ENCODE measurements at regions not wholly inside any gene's neighbourhood (a gene's known extent, or its start where the extent isn't known, plus 50 kb on each side); places are given as distances from the start of the nearest gene placed in this dataset.
A peak's percentile ranks its signal among the peaks of the same experiment; 100 is the strongest.

DNA sequence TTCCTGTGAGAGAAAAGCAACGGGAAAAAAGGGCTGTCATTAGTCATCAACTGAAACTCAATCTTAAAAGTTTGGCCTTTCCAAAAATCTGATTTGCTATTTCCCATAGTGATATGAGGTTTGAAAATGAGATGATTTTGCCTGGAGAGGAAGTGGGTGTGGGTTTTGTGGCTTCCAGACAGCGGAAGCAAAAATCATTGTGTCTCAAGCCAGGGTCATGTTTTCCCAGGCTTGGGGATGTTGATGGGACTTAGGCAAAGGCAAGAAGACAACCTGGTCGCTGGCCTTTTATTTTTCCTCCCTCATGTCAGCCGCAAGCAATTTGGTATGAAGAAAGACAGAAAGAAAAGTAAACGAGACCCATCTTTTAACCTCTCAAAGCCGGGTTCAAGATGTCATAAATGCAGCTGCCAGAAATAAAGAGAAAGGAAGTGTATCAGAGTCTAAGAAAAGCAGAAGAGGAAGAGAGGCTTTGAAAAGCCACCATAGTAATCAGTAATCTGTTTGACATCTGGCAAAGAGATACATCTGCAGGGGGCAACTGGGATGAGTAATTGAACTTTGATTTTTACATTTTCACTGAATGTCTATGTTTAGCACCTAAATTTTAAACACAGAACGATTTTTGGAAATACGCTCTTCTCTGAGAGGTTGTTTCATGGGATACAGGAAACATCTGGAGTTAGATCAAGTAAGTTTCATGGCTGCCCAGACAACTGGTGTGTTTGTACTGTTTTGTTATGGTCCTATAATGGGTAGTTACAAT is 521.6 kb upstream of the SLIT2 start:
- H3K4me3 ChIP-seq (ENCODE audit: control insufficient read depth, low read depth, low read length) = no peak overlapping the region
- TF ChIP-seq, protein P1, sequence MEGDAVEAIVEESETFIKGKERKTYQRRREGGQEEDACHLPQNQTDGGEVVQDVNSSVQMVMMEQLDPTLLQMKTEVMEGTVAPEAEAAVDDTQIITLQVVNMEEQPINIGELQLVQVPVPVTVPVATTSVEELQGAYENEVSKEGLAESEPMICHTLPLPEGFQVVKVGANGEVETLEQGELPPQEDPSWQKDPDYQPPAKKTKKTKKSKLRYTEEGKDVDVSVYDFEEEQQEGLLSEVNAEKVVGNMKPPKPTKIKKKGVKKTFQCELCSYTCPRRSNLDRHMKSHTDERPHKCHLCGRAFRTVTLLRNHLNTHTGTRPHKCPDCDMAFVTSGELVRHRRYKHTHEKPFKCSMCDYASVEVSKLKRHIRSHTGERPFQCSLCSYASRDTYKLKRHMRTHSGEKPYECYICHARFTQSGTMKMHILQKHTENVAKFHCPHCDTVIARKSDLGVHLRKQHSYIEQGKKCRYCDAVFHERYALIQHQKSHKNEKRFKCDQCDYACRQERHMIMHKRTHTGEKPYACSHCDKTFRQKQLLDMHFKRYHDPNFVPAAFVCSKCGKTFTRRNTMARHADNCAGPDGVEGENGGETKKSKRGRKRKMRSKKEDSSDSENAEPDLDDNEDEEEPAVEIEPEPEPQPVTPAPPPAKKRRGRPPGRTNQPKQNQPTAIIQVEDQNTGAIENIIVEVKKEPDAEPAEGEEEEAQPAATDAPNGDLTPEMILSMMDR (conservative IDR thresholded peaks at IDR 0.05; ENCODE audit: control insufficient read depth, insufficient read depth, low read depth, low read length) = no peak
- DNase-seq (ENCODE audit: low read depth) = peak; percentile 32

DNA sequence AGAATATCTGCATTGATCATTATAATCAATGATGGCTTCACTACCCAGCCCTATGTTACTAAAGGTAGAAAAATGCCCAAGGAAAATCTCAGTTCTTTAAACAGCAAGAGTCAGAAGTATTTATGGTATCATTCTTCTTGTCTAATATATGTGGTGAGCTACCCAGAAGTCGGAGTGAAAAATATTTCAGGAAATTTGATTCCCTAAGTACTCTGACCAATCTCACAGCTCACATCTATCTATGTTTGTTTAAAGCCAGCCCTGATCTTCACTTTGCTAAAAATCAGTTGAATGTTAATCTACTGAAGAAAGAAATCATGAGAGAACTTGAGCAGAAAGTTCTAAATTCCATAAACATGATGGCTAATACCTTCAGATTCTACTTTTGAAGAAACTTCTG is 522.9 kb upstream of the SLIT2 start:
- no peak for DNase-seq (ENCODE audit: low read depth)
- TF ChIP-seq, protein P1 (conservative IDR thresholded peaks at IDR 0.05; ENCODE audit: control insufficient read depth, insufficient read depth, low read depth, low read length) = no peak
- H3K4me3 ChIP-seq (ENCODE audit: control insufficient read depth, low read depth, low read length) = no peak overlapping the region

DNA sequence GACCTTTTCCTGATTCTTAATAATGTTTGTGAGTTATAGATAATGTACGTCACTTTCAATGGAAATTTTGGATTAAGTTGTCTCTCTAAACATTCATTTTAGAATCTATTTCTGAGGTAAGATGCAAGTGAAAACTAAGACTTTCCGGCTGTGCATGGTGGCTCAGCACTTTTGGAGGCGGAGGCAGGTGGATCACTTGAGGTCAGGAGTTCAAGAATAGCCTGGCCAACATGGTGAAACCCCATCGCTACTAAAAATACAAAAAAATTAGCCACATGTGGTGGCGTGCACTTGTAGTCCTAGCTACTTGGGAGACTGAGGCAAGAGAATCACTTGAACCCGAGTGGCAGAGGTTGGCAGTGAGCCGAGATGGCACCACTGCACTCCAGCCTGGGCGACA is 524.6 kb upstream of the SLIT2 start:
- TF ChIP-seq, protein P1 (conservative IDR thresholded peaks at IDR 0.05; ENCODE audit: control insufficient read depth, insufficient read depth, low read depth, low read length) = no peak
- no peak for DNase-seq (ENCODE audit: low read depth)
- H3K4me3 ChIP-seq (ENCODE audit: control insufficient read depth, low read depth, low read length) = no peak overlapping the region

DNA sequence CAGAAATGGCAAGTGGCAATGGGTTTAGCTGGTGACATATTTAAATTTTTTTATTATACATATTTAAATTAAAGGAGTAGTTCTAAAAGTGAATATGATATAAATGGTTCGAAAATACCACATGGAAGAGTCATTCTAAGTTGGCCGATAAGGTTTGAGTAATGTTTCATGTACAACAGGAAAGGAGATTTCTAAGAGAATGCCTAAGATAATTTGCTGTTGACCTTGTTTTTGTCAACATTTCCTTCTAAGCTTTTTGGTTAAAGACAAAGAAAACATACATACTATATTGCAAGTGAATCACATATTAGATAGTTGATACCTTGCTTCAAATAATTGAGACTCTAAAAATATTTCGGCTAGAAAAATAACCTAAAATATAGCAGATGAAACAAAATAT is 526.6 kb upstream of the SLIT2 start:
- no peak overlapping the region for H3K4me3 ChIP-seq (ENCODE audit: control insufficient read depth, low read depth, low read length)
- DNase-seq (ENCODE audit: low read depth) = no peak
- TF ChIP-seq, protein P1 (conservative IDR thresholded peaks at IDR 0.05; ENCODE audit: control insufficient read depth, insufficient read depth, low read depth, low read length) = no peak

DNA sequence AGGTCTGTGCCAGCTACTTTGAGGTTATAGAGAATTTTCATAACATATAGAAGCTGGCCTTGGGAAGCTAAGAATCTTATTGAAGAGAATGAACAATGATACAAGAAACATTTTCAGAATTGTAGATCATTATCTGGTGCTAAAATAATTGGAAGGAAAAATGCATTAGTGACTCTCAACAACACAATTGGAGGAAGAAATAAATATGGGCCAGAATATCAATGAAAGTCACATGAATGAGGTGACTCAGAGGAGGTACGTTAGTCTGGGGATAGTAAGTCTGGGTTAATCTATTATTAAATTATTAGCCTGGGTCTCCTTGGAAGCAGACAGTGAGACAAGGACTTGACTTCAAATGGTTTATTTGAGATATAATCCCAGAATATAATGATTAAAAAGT is 529.3 kb upstream of the SLIT2 start:
- no peak for DNase-seq (ENCODE audit: low read depth)
- no peak overlapping the region for H3K4me3 ChIP-seq (ENCODE audit: control insufficient read depth, low read depth, low read length)
- TF ChIP-seq, protein P1 (conservative IDR thresholded peaks at IDR 0.05; ENCODE audit: control insufficient read depth, insufficient read depth, low read depth, low read length) = no peak

DNA sequence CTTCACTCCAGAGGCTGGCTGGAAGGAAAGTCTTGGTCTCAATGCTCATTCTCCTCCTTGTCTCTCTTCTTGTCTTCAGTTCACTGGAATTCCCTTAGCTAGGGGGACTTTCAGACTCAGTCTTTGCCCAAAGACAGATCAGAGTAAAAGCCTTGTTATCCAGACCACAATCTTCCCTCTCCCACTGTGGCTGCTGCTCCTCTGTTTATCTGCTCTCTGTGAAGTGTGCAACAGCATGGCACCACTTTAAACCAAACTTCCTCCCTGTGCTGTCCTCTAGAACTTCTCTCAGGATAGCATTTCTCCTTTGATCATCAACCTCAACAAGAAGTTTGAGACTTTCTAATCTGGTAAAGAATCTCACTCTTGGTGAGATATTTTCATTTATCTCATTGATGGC is 530.1 kb upstream of the SLIT2 start:
- TF ChIP-seq, protein P1 (conservative IDR thresholded peaks at IDR 0.05; ENCODE audit: control insufficient read depth, insufficient read depth, low read depth, low read length) = no peak
- DNase-seq (ENCODE audit: low read depth) = no peak
- H3K4me3 ChIP-seq (ENCODE audit: control insufficient read depth, low read depth, low read length) = no peak overlapping the region
